ENCODE measurements at regions not wholly inside any gene's neighbourhood (a gene's known extent, or its start where the extent isn't known, plus 50 kb on each side); places are given as distances from the start of the nearest gene placed in this dataset.

- no peak for DNase-seq
- Histone ChIP-seq H3K4me1 (no peaks in the 10 kb centered on the region), H3K27me3 (no peaks in the 10 kb centered on the region), H3K27ac (no peak overlapping the region), H3K9ac (ENCODE audit: low read depth in 2 of 2, low read length in 2 of 2) (no peak overlapping the region), H3K9me3 (no peaks in the 10 kb centered on the region), H3K4me3 (no peak overlapping the region), H3K36me3 (no peaks in the 10 kb centered on the region)
- intact Hi-C loops (cut with DNase I): no loop called here
- no peak for TF ChIP-seq CTCF (IDR thresholded peaks at IDR 0.05)
These were observed 123.0 kb upstream of the ANO5 start for GRCh38 chr11:22069844-22070243.

GRCh38 chr11:22076271-22076930, 116.5 kb upstream of the ANO5 start:
- TF ChIP-seq CTCF (IDR thresholded peaks at IDR 0.05): no peak
- H3K36me3 ChIP-seq: no peaks in the 10 kb centered on the region
- H3K4me3 ChIP-seq: no peak overlapping the region
- no peak for DNase-seq
- H3K27ac ChIP-seq: no peak overlapping the region
- no peaks in the 10 kb centered on the region for H3K4me1 ChIP-seq
- intact Hi-C loops (cut with DNase I): no loop called here
- H3K9me3 ChIP-seq: no peaks in the 10 kb centered on the region
- no peak overlapping the region for H3K9ac ChIP-seq (ENCODE audit: low read depth in 2 of 2, low read length in 2 of 2)
- H3K27me3 ChIP-seq: no peaks in the 10 kb centered on the region

- intact Hi-C loops (cut with DNase I): no loop called here
- DNase-seq: no peak
- Histone ChIP-seq H3K4me1 (no peaks in the 10 kb centered on the region), H3K36me3 (no peaks in the 10 kb centered on the region), H3K9ac (ENCODE audit: low read depth in 2 of 2, low read length in 2 of 2) (no peak overlapping the region), H3K27me3 (no peaks in the 10 kb centered on the region), H3K9me3 (no peaks in the 10 kb centered on the region), H3K27ac (no peak overlapping the region), H3K4me3 (no peak overlapping the region)
- TF ChIP-seq CTCF (IDR thresholded peaks at IDR 0.05): no peak
These were observed 114.8 kb upstream of the ANO5 start for GRCh38 chr11:22078063-22078462.

- Histone ChIP-seq H3K27me3 (no peaks in the 10 kb centered on the region), H3K27ac (no peak overlapping the region), H3K4me1 (no peaks in the 10 kb centered on the region), H3K9me3 (no peaks in the 10 kb centered on the region), H3K4me3 (no peak overlapping the region), H3K36me3 (no peaks in the 10 kb centered on the region), H3K9ac (ENCODE audit: low read depth in 2 of 2, low read length in 2 of 2) (no peak overlapping the region)
- TF ChIP-seq CTCF (IDR thresholded peaks at IDR 0.05): no peak
- DNase-seq: no peak
- intact Hi-C loops (cut with DNase I): no loop called here
These were observed 113.6 kb upstream of the ANO5 start for GRCh38 chr11:22079133-22079872.

GRCh38 chr11:22082178-22082577, 110.7 kb upstream of the ANO5 start:
- Histone ChIP-seq H3K27me3 (no peaks in the 10 kb centered on the region), H3K4me1 (no peaks in the 10 kb centered on the region), H3K9me3 (no peaks in the 10 kb centered on the region), H3K4me3 (no peak overlapping the region), H3K27ac (no peak overlapping the region), H3K36me3 (no peaks in the 10 kb centered on the region), H3K9ac (ENCODE audit: low read depth in 2 of 2, low read length in 2 of 2) (no peak overlapping the region)
- DNase-seq: no peak
- intact Hi-C loops (cut with DNase I): no loop called here
- TF ChIP-seq CTCF (IDR thresholded peaks at IDR 0.05): no peak

Data from colonic mucosa (tissue), 4 donors.